Embryonic facial prominence (tissue), 1 donor: ENCODE measurements at regions not wholly inside any gene's neighbourhood (a gene's known extent, or its start where the extent isn't known, plus 50 kb on each side); places are given as distances from the start of the nearest gene placed in this dataset.

Experiments
- DNase-seq: peaks from one replicate; pipeline ENCODE4 v3.0.0-alpha.2; 2016; ENCODE audit errors: extremely low spot score

DNA sequence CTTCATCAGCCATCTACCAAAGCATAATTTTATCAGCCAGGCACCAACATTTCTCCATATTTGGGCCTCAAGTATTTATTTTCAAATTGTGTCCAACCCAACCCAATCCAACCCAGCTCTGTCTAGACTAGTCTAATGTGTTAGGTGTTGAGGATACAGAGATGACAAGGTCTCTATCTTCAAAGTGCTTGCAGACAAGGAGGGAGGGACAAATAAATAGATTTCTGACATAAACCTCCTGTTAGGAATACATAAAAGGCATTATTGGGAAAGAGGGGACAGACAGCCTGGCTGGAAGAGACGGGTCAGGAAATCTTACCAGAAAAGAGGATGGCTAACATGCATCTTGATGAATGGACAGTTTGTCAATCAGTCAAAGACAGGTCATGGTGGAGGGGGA, 115.4 kb upstream of the RPS6KA3 start:
- DNase-seq: no peak

DNA sequence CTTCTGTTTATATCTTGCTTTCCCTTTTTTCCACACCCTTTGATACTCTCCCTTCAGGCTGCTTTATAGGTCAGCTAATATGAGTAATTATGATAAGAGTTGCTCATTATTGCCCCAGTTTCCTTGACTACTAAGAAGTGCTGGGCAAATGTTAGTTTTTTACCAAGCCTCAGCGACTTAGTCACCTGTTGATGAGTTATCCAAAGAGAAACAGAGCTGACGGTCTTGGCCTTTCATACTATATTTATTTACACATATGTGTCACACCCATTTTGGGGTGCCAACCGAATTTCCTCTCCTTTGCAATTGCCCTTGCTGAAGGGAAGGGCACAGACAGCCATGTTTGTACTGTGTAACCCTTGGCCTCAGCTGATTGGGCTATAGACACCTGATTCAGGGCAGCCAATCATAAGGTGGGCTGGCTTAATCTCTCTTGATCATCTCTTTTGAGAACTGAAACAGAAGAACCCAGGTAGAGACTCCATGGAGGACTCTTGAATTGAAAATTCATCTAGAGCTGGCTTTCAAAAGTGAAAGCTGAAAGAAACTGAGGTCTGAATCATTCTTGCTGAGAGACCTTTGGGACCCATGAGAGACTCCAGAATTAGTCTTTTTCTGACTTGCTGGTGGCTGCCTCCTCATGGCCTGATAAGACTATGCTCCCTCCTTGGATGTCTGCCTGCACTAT, 111.7 kb upstream of the RPS6KA3 start:
- DNase-seq: no peak

DNA sequence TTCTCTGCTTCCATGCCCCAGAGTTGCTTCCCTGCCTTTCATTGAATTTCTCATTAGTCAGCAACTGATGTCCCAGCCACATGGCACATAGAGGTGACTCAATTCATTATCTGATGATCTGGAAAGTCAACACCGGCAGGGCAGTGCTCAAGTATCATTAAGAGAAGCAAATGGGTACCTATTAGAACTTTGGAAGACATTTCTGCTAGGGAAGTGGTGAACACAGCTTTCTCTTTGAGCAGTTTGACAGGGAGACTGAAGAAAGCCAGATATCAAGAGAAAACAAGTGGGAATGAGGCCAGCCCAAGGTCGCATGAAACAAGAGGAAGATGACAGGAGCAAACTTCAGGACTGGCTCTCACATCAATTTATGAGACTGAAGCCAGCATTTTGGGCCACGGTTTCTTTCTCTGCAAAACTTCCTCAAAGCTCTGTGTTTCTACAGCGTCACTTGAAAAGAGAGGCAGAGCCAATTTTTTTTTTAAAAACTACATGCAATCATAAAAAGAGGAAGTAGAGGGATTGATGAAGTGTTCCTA, 108.3 kb upstream of the RPS6KA3 start:
- no peak for DNase-seq

DNA sequence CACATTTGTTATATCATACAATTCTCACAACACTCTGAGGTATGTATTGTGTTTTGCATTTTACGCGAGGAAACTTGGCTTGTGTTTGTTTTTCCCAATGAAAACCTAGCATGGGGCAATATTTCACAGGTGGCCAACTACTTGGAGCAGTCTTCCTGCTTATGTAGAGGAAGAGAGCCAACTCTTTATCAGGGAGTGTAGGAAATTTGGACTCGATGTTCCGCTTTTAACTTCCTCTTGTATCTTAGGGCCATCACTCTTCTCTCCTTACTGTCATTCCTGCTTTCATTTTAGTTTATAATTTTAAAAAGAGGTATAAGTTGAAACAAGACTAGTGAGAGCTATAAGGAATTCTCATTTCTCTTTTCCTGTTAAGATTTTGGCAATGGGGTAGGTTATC, 107.7 kb upstream of the RPS6KA3 start:
- no peak for DNase-seq

DNA sequence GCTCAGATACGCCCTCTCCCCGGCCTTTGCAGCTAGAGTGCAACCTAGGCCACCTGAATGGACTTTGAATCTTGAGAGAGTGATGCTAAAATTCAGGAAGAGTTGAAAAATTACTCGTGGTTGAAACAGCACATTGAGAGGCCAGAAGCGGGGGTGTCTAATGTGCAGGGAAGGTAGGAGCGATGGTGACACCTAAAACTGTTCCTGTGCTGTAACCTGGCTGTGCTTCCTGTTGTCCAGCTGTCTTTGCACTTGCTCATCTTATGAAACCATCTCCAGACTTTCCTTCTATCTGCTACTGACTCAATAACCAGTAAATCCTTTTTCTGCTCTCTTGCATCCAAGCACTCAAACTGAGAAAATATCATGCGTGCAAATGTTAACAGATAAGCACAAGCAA, 106.4 kb upstream of the RPS6KA3 start:
- DNase-seq: no peak

DNA sequence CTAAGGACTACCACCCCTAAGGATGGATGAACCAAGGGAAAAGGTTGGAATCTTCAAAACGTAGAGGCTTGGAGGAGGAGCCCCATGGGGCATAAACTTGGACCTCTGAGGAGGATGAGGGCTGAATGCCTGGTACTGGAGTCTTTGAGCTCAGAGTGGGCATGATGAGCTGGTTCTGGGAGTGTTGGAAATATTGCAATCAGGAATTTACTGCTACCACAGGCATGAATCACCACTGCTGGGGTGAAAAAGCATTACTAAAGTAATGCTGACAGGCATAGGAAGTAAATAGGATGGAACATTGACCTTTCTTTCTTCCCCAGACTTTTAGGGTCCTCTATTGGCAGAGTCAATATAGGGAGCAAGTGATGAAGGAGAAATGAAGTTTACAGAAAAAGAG, 105.8 kb upstream of the RPS6KA3 start:
- no peak for DNase-seq

DNA sequence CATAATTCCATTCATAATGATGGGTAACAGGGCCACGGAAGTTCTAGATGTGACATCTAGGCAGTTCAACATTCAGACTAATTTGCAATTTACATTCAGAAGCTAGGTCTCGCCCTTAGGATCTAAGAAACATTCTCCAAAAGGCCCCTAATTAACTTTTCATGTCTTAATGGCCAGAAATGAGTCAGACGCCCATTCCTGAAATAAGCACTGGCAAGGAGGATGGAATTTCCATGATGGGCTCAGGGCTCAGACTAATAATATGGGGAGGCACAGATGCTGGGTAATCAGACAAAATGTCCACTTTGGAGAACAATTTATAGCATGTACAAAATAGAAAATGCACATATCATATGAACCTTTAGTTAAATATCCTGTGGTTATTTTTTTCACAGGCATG, 102.8 kb upstream of the RPS6KA3 start:
- no peak for DNase-seq

DNA sequence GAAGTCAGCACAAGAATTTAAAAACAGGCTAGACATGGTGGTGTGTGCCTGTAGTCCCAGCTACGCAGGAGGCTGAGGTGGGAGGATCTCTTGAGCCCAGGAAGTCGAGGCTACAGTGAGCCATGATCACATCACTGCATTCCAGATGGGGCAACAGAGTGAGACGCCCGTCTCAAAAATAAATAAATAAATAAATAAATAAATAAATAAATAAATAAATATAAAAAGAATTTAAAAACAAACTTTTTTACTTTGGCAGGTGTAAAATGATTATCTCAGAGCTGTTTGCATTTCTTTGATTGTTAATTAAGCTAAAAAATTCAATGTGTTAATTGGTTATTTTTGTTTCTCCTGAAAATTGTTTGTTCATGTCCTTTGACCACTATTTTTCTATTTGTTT, 97.5 kb upstream of the RPS6KA3 start:
- no peak for DNase-seq

DNA sequence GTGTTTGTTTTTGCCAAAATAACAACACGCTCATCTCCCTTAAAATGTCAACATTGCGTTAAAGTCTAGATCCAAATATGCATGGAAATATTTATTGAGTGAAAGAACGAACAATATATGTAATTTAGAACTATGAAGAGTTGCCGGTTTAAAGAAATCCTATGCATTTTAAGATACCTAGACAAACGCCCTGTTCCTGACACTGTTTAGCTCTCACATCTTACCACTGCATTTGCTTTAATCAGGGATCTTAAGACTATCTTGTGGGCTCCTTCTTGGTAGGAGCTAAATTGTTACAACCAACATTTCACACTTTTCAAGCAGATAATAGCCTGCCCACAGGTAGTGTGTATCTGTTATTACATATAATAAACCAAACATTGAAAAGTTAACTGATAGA, 96.6 kb upstream of the RPS6KA3 start:
- DNase-seq: no peak

DNA sequence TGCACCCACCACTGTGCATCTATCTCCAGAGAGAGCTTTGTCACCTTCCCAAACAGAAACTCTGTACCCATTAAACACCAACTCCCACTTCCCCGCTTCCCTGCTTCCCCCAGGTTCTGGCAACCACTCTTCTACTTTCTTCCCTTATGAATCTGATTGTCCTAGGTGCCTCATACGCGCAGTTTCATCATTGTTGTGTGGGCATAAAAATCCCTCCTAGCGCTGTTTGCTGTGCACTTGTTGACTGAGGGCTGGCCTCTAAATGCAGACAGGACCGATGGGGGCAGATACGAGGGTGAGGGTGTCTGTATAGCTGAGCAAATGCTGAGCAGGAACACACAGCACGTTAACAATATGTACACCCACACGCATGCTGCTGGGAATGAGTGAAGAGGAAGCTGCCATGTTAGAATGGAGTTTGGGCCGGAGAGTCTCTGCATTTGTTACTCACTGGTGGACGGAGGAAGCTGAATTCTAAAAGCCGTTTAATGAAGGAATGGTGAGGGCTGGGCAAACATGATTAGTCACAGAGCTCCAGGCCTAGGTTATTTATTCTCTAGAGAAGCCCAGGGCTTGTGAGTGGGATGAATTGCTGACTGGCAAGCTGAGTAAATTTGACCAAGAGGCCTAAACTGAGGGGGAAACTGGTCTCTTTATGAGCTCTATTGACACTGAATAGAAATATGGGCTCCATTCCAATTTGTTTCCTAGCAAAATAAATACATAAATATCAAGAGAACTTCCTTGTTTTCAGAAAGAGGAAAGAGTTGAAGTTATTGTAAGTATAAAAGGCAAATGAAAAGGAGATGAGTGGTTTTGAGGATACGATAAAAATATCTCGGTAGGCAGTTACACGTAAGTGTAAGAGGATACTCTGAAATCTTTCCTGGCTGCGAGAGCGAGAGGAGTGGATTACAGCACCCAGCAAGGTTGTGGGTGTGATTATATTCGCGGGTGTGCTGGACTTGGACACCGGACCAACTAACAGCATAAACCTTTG, 95.9 kb upstream of the RPS6KA3 start:
- no peak for DNase-seq

DNA sequence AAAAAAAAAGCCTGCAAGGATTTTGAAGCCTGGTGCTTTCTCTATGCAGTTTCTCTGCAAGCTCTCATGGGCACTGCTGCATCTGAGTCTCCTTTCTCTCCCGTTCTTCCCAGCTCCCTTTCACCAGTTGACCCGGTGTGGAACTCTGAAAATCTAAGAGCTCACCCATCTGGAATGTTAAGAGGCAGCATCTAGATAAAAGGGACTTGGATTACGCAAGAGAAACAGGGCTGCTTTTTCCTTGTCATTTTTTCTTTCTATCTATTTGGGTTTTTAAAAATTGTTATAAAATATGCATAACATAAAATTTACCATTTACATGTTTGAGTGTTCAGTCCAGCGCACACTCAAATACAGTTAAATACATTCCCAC, 95.2 kb upstream of the RPS6KA3 start:
- DNase-seq: no peak

DNA sequence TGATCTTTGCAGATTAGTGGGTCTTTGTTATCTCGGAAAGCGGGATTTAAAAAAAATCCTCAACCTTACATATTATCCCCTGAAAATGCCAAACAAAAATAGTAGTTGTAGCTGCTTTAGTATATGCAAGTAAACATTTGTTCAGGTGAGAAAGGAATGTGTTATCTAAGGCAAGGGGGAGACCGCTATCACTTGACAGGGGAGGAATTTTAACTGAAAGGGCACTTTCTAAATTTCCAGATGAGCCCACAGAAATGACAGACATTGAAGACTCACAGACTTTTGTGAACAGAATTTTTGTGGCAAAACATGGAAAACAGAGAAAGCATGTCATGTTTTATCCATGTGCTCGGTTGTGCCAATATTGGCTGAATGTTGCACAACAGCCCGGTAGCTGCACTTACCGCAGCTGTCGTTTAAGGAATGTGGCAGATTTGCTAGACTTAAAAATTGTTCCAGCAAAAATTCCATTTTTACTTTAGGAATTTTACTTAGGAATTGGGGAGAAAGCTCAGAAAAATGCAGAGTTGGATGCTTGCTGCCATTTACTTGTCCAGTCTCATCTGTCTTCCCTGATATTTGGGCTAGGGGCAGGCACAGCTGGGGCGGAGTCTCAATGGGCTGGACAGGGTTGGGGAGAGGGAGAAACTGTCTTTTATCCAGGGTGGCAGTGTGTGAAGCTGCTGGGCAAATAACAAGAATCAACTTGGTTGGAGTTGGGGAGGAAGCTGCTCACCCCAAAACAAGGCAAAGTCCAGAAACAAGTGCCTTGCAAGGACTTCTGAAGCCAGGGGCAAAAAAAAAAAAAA, 94.6 kb upstream of the RPS6KA3 start:
- DNase-seq: no peak

DNA sequence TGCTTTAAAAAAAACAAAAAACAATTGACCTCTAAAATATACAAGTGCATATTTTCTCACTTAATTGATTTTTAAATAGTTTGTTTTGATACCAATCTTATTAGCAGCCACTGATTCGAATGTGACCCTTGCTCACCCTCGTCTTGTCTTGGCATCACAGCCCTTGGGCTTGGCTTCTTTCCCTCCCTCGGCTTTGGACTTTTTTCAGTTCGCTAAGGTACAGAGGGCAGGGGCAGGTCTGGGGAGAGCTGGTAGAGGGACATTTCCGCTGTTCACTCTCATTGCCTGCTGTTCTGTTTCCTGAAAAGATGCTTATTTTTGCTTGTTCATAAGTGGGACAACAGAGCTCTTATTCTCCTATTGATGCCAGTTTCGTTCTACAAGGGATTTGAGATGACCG, 88.5 kb upstream of the RPS6KA3 start:
- DNase-seq: no peak

DNA sequence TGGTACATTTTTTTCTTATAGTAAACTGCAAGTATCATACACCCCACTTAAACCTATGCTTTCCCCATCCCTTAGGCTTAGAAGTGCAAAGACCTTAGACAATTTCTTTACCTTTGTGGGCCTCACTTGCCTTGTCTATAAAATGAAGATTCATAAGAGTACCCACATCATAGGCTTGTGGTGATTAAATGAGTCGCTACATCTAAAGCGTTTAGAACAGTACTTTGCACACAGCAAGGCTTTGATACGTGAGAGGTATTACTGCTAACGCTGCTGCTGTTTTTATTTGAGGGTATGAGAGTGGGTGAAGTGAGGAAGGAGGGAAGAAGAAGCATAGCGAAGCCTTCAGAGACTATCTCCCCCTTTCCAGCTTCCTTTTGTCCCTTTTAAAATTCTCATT, 87.8 kb upstream of the RPS6KA3 start:
- DNase-seq: no peak

DNA sequence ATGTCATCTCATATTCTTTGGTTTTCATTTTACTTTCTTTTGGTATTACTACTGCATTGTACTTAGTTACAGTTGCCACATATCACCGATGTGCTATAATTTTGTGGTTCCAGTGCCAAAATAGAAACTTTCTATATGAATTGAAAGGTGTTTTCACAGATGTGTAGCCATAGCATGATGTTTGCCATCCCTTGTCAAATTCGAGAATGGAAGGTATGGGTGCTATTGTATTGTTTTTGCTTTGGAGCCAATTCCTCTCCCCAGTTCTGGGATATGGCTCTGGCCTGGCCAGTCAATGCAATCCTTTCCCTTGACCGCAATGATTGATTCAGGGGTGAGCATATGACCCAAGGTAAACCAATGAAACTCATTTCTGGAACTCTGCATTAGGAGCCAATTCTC, 86.2 kb upstream of the RPS6KA3 start:
- DNase-seq: no peak

DNA sequence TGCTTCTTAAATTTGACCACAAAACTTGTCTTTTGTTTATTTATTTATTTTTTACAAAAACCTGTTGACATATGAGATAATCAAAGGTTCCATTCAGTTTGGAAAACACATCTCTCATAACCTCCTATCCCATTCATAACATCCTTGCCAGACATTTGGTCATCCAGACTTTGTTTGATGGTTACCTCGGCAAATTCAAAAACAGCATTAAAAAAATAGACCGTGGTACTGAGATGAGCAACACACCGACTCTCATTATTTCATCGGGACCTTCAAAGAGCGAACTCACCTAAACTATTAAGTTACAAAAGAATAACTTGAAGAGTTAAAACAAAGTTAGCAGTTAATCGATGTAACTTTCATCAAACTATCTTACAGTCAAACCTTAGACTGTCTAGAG, 85.8 kb upstream of the RPS6KA3 start:
- no peak for DNase-seq

DNA sequence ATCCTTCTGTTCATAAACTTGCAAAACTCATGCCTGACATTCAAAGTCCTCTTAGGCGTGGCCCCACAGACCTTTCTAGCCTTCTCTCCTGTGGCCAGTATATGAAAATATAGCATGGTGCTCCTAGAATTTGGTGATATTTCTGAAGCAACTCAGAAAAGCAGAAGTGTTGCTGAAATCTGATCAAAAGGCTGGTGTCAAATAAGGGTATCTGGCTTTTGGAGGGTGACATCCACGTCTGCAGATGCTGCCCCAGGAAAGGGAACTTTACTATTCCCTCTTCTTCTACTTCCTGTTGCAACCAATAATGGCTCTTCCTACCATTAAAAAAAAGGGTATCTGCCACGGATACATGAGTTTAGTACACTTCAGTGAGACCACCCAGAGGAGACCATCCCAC, 83.9 kb upstream of the RPS6KA3 start:
- no peak for DNase-seq

DNA sequence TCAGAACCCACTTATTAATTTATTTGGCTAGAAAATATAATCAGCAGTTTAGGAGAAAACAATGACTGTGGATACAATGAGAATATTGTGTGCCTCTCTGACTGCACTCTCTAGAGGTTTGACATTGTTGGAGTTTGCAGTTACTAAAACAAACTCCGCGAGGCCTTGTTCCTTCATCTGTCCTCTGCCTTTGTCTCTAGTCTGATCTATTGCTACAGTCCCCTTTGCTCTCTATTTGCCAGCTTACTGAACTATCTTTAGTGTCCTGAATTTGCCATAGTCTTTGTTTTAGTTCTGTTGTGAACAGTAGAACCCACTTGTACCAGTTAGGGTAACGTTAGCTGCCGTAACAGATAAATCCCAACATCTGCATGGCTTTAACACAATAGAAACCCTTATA, 81.4 kb upstream of the RPS6KA3 start:
- DNase-seq: no peak

DNA sequence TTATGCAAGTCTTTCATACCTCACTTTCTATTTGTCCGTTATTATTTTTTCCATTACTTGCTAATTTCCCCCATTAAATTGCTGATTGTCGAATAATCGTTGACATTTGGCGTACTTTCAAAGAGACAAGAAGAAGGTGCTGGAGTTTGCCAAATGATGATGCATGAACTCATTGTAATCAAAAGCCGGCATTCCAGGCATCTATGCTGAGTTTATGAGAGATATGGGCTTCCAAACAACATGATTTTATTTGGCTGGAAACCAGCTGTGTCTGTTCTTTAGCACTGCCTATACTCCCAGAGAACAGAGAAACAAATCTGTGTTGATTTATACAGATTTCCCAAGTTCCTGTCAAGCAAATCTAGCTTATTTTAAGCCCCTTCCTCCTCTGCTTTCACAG, 80.8 kb upstream of the RPS6KA3 start:
- no peak for DNase-seq

DNA sequence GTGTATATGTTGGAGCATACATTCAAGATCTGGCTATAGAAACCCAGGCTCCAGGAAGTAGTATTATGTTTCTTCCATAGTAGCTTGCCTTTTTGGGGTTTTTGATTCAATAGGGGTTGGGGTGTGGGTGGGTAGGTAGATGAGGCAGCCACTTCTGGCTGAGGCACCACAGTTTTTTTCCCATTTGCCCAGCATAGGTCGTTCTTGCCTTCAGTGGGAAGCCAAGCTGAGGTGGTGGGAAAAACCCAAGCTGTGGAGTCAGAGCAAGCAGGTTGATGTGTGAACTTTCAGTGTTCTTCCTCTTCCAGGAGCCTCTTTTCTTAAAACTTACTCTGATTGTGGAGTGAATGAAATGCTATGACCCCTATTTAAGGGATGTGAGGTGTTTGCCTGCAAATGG, 67.0 kb upstream of the RPS6KA3 start:
- no peak for DNase-seq

DNA sequence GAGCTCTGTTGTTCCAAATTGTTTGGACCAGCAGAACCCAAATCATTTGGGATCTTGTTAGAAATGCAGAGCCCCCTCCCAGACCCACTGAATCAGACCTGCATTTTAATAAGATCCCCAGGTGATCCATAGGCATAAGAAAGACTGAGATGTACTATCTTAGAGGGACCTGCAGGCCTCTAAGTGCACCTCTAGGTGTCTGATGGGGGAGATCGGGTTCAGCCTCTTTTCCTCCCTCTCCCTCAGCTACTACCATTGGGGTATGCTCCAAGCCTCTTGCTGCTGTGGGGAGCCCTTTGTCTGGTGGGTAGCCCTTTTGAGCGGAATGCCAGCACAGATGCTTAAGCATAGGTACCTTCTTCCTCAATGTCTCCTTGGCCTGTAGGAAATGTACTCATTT, 63.8 kb upstream of the RPS6KA3 start:
- DNase-seq: no peak

DNA sequence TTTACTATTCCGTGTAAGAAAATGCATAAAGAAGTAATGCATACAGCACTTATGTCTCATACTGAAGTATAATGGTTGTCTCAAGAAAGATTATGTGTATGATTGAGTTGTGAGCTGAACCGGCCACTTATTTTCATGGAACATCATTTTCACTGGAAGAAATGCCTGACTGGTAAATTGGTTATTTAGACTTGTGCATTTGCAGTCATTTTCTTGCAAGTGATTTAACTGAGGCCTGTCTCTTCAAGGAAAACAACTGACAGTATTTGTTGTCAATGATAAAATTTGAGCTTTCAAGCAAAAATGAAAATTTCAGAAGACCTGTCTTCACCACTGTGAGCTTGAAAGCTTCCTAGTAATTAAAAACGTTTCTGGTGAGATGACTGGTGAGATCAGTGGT, 62.7 kb upstream of the RPS6KA3 start:
- DNase-seq: no peak
